CD4-positive, alpha-beta T cell treated with Interferon alpha-2 for 1 hour (primary cell): ENCODE measurements at regions not wholly inside any gene's neighbourhood (a gene's known extent, or its start where the extent isn't known, plus 50 kb on each side); places are given as distances from the start of the nearest gene placed in this dataset.

Source experiments
- DNase-seq, 2 donors: peaks; one replicate each; pipeline ENCODE4 v3.0.0-alpha.2; 2020 to 2022

GRCh38 chr3:7793786-7794185 is 707.8 kb upstream of the LMCD1 start:
- DNase-seq: no peak

- DNase-seq: no peak
Measured at GRCh38 chr3:7798276-7798675, 703.3 kb upstream of the LMCD1 start.

GRCh38 chr3:7800006-7800780 is 701.4 kb upstream of the LMCD1 start:
- DNase-seq: peak in 1 of 2 donors; percentile 15

GRCh38 chr3:7812490-7812889 is 689.1 kb upstream of the LMCD1 start:
- no peak for DNase-seq

GRCh38 chr3:7813365-7813764 is 688.3 kb upstream of the LMCD1 start:
- no peak for DNase-seq

- DNase-seq: no peak
Measured at GRCh38 chr3:7817239-7817638, 684.4 kb upstream of the LMCD1 start.

GRCh38 chr3:7820969-7821368 is 680.7 kb upstream of the LMCD1 start:
- DNase-seq: no peak

GRCh38 chr3:7821858-7822257 is 679.8 kb upstream of the LMCD1 start:
- no peak for DNase-seq

GRCh38 chr3:7841451-7841850 is 660.2 kb upstream of the LMCD1 start:
- DNase-seq: no peak

GRCh38 chr3:7843441-7843840 is 658.2 kb upstream of the LMCD1 start:
- no peak for DNase-seq

- no peak for DNase-seq
Measured at GRCh38 chr3:7847021-7847420, 654.6 kb upstream of the LMCD1 start.

- no peak for DNase-seq
Measured at GRCh38 chr3:7847521-7847920, 654.1 kb upstream of the LMCD1 start.

- no peak for DNase-seq
Measured at GRCh38 chr3:7854266-7854665, 647.4 kb upstream of the LMCD1 start.

- DNase-seq: no peak
Measured at GRCh38 chr3:7854721-7855120, 646.9 kb upstream of the LMCD1 start.

GRCh38 chr3:7865611-7866010 is 636.0 kb upstream of the LMCD1 start:
- DNase-seq: no peak

GRCh38 chr3:7867587-7867986 is 634.0 kb upstream of the LMCD1 start:
- no peak for DNase-seq

GRCh38 chr3:7871003-7871560 is 630.5 kb upstream of the LMCD1 start:
- no peak for DNase-seq

GRCh38 chr3:7874116-7874515 is 627.5 kb upstream of the LMCD1 start:
- DNase-seq: no peak

- DNase-seq: no peak
Measured at GRCh38 chr3:7875925-7876324, 625.7 kb upstream of the LMCD1 start.

- peak; percentile 32 to 69 for DNase-seq
Measured at GRCh38 chr3:7876741-7877297, 624.8 kb upstream of the LMCD1 start.

- DNase-seq: no peak
Measured at GRCh38 chr3:7877312-7877711, 624.3 kb upstream of the LMCD1 start.

GRCh38 chr3:7879572-7879971 is 622.1 kb upstream of the LMCD1 start:
- DNase-seq: no peak

GRCh38 chr3:7881946-7882345 is 619.7 kb upstream of the LMCD1 start:
- DNase-seq: no peak

GRCh38 chr3:7897655-7898054 is 604.0 kb upstream of the LMCD1 start:
- DNase-seq: no peak

GRCh38 chr3:7913283-7913682 is 588.3 kb upstream of the LMCD1 start:
- DNase-seq: no peak
